ENCODE measurements at regions not wholly inside any gene's neighbourhood (a gene's known extent, or its start where the extent isn't known, plus 50 kb on each side); places are given as distances from the start of the nearest gene placed in this dataset.
A peak's percentile ranks its signal among the peaks of the same experiment; 100 is the strongest.

DNA sequence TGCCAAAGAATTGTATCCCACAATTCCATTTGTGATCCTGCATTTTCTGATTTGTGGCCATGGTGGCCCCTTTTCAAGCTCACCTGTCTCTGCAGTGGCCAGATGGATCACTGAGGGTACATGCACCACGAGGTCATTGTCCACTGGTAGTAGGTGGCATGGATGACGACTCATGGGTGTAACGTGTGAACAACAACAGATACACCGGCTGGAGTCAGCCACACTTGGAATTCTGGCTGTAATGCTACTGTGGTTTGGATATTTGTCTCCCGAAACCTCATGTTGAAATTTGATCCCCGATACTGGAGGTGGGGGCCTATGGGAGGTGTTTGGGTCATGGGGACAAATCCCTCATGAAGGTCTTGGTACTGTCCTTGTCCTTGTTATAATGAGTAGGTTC is 102.2 kb upstream of the TAF1B start:
- no peak overlapping the region for H3K4me2 ChIP-seq (replicated peaks; ENCODE audit: extremely low read depth, low read length, poor library complexity, severe bottlenecking)
- no peak overlapping the region for H3K27ac ChIP-seq (ENCODE audit: low read depth in 1 of 2, low read length in 2 of 2)
- Mint-ChIP-seq H3K27ac (peak overlapping the region in 1 of 7 donors; percentile 23), H3K4me1 (peaks cover 19% of the 10 kb centered on the region), H3K9me3 (peaks cover 0 to 4% (median under 1%) of the 10 kb centered on the region in 7 donors), H3K27me3 (ENCODE audit: low read depth in 3 of 3) (peaks cover 5 to 16% (median 7%) of the 10 kb centered on the region in 3 donors), H3K4me3 (no peak overlapping the region), H3K36me3 (no peaks in the 10 kb centered on the region)
- H3K9ac ChIP-seq (ENCODE audit: insufficient read depth, low read length, poor library complexity, severe bottlenecking): no peak overlapping the region
- TF ChIP-seq, protein P1, sequence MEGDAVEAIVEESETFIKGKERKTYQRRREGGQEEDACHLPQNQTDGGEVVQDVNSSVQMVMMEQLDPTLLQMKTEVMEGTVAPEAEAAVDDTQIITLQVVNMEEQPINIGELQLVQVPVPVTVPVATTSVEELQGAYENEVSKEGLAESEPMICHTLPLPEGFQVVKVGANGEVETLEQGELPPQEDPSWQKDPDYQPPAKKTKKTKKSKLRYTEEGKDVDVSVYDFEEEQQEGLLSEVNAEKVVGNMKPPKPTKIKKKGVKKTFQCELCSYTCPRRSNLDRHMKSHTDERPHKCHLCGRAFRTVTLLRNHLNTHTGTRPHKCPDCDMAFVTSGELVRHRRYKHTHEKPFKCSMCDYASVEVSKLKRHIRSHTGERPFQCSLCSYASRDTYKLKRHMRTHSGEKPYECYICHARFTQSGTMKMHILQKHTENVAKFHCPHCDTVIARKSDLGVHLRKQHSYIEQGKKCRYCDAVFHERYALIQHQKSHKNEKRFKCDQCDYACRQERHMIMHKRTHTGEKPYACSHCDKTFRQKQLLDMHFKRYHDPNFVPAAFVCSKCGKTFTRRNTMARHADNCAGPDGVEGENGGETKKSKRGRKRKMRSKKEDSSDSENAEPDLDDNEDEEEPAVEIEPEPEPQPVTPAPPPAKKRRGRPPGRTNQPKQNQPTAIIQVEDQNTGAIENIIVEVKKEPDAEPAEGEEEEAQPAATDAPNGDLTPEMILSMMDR (IDR thresholded peaks at IDR 0.05): no peak
- H3K79me2 ChIP-seq (ENCODE audit: insufficient read depth, low read length): no peaks in the 10 kb centered on the region
- H2AFZ ChIP-seq (ENCODE audit: insufficient read depth, low read depth, low read length, poor library complexity, severe bottlenecking): no peak overlapping the region
- no peaks in the 10 kb centered on the region for H3K36me3 ChIP-seq (replicated peaks in 1 of 2; ENCODE audit: control insufficient read depth in 1 of 2, insufficient read depth in 2 of 2, low read length in 2 of 2)
- 93% methylated on average over 6 of the region's 6 CpGs for WGBS (ENCODE audit: insufficient coverage)
- no peaks in the 10 kb centered on the region for H3K27me3 ChIP-seq (ENCODE audit: control insufficient read depth in 2 of 2, insufficient read depth in 2 of 2, low read length in 2 of 2)
- H3K4me1 ChIP-seq (ENCODE audit: control insufficient read depth in 1 of 2, insufficient read depth in 2 of 2, low read length in 2 of 2): peaks cover 12% of the 10 kb centered on the region in 2 donors
- peaks cover 0 to 3% of the 10 kb centered on the region in 2 donors for H3K9me3 ChIP-seq (replicated peaks in 1 of 2; ENCODE audit: control insufficient read depth in 1 of 2, insufficient read depth in 1 of 2, low read length in 2 of 2)
- no peaks in the 10 kb centered on the region for H4K20me1 ChIP-seq (ENCODE audit: insufficient read depth, low read length)
- H3K4me3 ChIP-seq (replicated peaks in 1 of 3; ENCODE audit: low read depth in 2 of 3, low read length in 3 of 3): no peak overlapping the region
- DNase-seq: no peak
- intact Hi-C loops (cut with micrococcal nuclease): no loop called here

DNA sequence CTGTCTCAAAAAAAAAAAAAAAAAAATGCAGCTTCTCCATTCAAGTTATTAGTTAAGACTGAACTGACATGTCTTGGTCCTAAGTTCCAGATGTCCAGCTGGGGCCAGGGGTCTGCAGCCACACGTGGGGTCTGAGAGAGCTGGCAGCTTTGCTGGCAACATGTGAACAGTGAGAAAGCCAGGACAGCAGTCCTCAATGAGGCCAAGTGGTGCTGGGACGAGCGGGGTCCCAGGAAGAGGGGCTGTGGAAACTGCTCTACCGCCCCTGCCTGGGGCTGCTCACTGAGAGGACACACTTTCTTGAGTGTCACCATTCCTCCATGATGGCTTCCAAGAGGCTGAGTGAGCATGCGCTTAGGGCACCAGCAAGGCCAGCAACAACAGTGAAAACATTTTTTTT is 100.7 kb upstream of the TAF1B start:
- Histone ChIP-seq H3K4me1 (ENCODE audit: control insufficient read depth in 1 of 2, insufficient read depth in 2 of 2, low read length in 2 of 2) (peaks cover 12% of the 10 kb centered on the region in 2 donors), H3K9me3 (replicated peaks in 1 of 2; ENCODE audit: control insufficient read depth in 1 of 2, insufficient read depth in 1 of 2, low read length in 2 of 2) (no peaks in the 10 kb centered on the region), H4K20me1 (ENCODE audit: insufficient read depth, low read length) (no peaks in the 10 kb centered on the region), H3K4me3 (replicated peaks in 1 of 3; ENCODE audit: low read depth in 2 of 3, low read length in 3 of 3) (no peak overlapping the region), H3K36me3 (replicated peaks in 1 of 2; ENCODE audit: control insufficient read depth in 1 of 2, insufficient read depth in 2 of 2, low read length in 2 of 2) (no peaks in the 10 kb centered on the region), H3K79me2 (ENCODE audit: insufficient read depth, low read length) (no peaks in the 10 kb centered on the region), H2AFZ (ENCODE audit: insufficient read depth, low read depth, low read length, poor library complexity, severe bottlenecking) (no peak overlapping the region), H3K27ac (ENCODE audit: low read depth in 1 of 2, low read length in 2 of 2) (no peak overlapping the region), H3K4me2 (replicated peaks; ENCODE audit: extremely low read depth, low read length, poor library complexity, severe bottlenecking) (no peak overlapping the region), H3K27me3 (ENCODE audit: control insufficient read depth in 2 of 2, insufficient read depth in 2 of 2, low read length in 2 of 2) (no peaks in the 10 kb centered on the region), H3K9ac (ENCODE audit: insufficient read depth, low read length, poor library complexity, severe bottlenecking) (no peak overlapping the region)
- TF ChIP-seq, protein P1 (IDR thresholded peaks at IDR 0.05): no peak
- no peak for DNase-seq
- Mint-ChIP-seq H3K27me3 (ENCODE audit: low read depth in 3 of 3) (peaks cover 5 to 16% (median 11%) of the 10 kb centered on the region in 3 donors), H3K27ac (no peak overlapping the region), H3K4me3 (no peak overlapping the region), H3K4me1 (peaks cover 19% of the 10 kb centered on the region), H3K9me3 (peaks cover 0 to 1% (median 0%) of the 10 kb centered on the region in 7 donors), H3K36me3 (no peaks in the 10 kb centered on the region)
- intact Hi-C loops (cut with micrococcal nuclease): no loop called here
- 70% methylated on average over 5 of the region's 5 CpGs for WGBS (ENCODE audit: insufficient coverage)
